HG03025 (cell line): ENCODE measurements at regions not wholly inside any gene's neighbourhood (a gene's known extent, or its start where the extent isn't known, plus 50 kb on each side); places are given as distances from the start of the nearest gene placed in this dataset.

Experiments
- ATAC-seq: cut with Tn5 transposase; IDR thresholded peaks from one replicate; pipeline ENCODE4 v1.9.1; 2021; ENCODE audit warnings: mild to moderate bottlenecking, moderate library complexity; ENCODE audit not compliant: unreplicated experiment, low FRiP score

DNA sequence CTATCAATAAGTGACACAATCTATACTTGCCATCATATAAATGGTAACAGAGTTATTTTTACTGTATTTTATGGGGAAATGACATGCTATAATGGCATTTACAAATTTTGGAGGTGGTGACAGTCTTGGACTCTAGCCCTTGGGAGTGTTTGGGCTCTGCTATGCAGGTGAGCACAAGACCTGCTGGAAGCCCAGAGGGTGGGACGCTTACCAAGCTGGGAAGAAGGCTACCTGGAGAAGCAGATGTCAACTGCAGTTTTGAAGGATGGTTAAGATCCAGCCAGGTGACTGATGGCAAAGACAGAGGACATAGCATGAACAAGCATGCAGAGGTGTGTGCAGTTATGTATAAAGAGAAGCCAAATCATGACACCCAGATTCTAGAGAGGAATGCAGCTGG, 346.9 kb downstream of the MYCN start:
- ATAC-seq = no peak

GRCh38 chr2:16285813-16286510, 345.6 kb downstream of the MYCN start:
- no peak for ATAC-seq

DNA sequence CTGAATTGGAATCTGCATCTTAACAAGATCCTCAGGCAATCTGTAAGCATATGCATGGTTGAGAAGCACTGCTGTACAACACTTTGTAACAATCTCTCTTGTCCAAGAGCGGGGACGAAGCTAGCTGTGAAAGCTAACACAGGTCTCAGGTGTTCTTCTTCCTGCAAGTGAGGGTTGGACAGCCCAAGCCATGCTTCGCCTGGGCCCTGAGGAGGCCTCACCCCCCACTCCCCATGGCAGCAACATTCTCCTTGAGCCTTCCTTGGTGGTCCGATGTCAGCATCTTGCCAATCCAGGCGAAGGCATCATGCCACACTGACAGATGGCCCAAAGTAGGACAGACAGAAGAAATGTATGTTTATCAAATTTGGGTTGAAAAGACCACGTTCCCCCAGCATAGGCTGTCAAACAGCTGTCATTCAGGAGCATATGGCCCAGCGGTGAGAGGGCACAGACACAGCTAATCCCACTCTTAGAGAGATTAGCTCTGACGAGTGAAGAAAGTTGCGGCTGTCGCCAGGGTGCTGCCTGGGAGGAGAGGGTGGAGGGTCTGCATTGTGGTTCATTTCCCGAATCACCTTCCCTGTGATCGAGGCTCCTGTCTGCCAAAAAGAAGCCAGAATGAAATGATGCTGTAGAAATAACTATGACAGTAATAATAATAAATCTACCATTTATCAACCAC, 344.7 kb downstream of the MYCN start:
- ATAC-seq = no peak

DNA sequence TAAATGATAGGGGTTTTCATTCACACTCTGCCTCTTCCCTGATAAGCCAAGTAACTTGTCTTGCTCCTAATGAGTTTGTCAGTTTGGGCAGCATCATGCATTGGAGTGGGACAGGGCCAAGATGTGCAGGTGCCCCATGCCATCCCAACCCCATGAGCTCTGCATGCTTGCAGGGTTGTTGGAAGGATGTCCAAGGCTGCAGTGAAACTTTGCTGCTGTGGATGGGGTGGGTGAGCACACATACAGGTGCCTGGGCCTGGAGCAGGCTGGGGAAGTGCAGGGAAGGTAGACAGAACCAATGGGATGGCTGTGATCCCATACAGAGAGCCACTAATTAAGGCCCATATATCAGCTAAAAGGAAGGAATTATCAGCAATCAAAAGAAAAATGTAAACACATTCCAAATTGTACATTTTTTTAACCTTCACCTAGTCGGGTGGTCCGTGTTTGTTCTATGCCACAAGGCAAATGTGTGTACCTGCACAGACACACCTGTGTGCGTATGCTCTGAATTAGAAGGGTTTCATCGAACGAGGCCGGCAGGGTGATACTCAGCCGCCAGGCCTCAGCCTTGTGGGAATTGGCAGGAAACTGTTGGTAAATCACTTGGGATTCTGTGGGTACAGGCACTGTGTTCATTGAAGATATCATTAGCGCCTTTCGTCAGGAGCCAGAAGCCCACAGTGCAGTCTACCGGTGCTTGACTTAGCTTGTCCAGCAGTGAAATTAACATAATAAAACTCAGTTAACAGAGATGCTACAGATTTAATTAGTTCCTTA, 342.9 kb downstream of the MYCN start:
- ATAC-seq = no peak

- no peak for ATAC-seq
These were observed 342.2 kb downstream of the MYCN start for GRCh38 chr2:16282511-16282910.

GRCh38 chr2:16281451-16282335, 341.3 kb downstream of the MYCN start:
- no peak for ATAC-seq

GRCh38 chr2:16280081-16280480, 339.7 kb downstream of the MYCN start:
- ATAC-seq = no peak

- ATAC-seq = no peak
These were observed 339.3 kb downstream of the MYCN start for GRCh38 chr2:16279641-16280040.

DNA sequence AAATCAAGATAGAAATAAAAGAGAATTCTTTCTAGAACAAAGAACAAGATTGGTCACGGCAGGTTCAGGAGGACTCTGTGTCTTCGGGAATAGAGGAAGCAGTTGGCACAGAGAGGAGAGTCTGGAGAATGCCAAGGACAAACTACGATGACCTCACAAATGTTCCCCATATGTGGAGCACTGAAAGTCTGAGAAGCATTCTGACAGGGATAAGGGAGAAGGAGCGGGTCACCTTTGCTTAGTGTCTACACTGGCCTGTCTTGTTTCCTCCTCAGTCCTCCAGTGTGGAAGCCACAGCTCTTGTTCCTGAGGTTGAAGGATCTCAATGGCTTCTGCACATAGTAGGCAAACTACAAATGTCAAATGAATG, 338.8 kb downstream of the MYCN start:
- no peak for ATAC-seq

DNA sequence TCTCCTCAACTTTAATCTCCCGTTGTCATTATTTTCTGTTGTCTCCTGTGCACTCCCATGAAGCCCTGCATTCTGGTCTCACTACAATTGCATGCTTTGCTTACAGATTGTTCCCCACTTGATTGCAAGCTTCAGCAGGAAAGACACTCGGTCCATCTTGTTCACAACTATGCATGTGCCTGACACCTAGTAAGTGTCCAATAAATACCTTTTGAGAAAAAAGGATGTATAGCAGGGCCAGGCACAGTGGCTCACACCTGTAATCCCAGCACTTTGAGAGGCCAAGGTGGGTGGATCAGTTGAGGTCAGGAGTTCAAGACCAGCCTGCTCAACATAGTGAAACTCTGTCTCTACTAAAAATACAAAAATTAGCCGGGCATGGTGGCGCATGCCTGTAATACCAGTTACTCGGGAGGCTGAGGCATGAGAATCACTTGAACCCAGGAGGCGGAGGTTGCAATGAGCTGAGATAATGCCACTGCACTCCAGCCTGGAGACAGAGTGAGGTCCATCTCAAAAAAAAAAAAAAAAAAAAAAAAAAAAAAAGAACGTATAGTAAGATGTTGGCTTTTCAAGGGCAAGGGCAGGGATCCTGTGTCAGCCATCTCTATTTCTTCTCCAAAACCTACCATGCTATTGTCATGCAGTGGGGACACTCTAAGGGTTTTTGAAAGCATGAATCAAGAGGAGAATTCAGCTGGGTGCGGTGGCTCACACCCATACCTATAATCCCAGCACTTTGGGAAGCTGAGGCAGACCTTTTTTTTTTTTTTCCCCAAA, 338.3 kb downstream of the MYCN start:
- no peak for ATAC-seq

GRCh38 chr2:16277117-16277516, 336.8 kb downstream of the MYCN start:
- ATAC-seq = no peak

- ATAC-seq = no peak
These were observed 335.3 kb downstream of the MYCN start for GRCh38 chr2:16275661-16276060.

DNA sequence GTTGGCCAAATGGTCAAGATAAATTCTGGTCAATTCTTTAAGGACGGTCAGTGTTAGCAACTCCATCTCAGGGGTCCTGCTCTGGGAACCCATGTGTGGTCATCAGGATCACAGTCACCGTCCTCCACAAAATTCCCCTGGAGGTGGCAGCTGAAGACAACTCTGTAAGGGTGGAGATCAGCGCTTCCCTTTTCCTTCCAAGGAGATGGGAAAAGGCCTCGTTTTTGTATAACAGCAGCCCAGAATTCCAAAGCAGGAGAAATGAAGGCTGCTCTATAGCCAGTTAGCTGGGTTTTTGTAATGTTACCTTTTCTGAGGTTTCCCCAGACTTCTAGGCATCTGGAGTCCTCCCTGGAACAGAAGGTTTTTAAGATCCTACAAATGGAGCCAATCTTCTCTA, 334.8 kb downstream of the MYCN start:
- no peak for ATAC-seq

DNA sequence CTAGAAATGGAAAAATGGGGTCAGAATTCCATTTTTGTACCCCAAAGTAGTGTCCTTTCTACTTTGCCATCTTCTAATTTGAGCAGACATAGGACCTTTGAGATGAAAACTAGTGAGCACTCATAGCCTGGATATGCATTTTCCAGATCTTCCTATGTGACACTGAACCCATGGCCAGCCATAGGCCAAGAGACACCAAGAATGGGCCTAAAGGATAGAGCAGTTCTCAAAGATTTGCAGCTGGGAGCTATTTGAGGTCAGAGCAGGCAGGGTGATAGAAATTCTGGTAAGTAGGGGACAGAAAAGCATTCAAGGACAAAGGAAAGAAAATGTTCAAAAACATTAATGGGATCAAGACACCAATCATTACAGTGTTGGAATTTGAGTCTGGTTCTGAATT, 332.8 kb downstream of the MYCN start:
- no peak for ATAC-seq

- no peak for ATAC-seq
These were observed 331.9 kb downstream of the MYCN start for GRCh38 chr2:16272038-16272788.

- ATAC-seq = no peak
These were observed 331.0 kb downstream of the MYCN start for GRCh38 chr2:16271231-16271896.

GRCh38 chr2:16270441-16270840, 330.1 kb downstream of the MYCN start:
- no peak for ATAC-seq

- no peak for ATAC-seq
These were observed 328.1 kb downstream of the MYCN start for GRCh38 chr2:16268301-16269000.
